HEK293 (cell line): ENCODE measurements at regions not wholly inside any gene's neighbourhood (a gene's known extent, or its start where the extent isn't known, plus 50 kb on each side); places are given as distances from the start of the nearest gene placed in this dataset.

ENCODE experiments used
- CTCF ChIA-PET: fragments of 350-600 bp; formaldehyde crosslinking; extraction: SDS; loops from one replicate; lab custom pipeline; 2021; ENCODE audit warnings: antibody characterized with exemption; lab: Yijun Ruan, JAX
- POLR2A ChIA-PET: fragments of 300-600 bp; formaldehyde crosslinking; extraction: SDS; loops from one replicate; lab custom pipeline; 2020; ENCODE audit warnings: antibody characterized with exemption, inconsistent platforms; lab: Yijun Ruan, JAX
- H3K27ac ChIP-seq: fragments of 200-500 bp; sonication (Bioruptor generic); 2 replicates; pipeline ENCODE4 v1.5.1; 2014; ENCODE audit warnings: low read depth, low read length, control low read depth, inconsistent platforms; ENCODE audit errors: extremely low read depth
- H3K36me3 ChIP-seq, 2 experiments: fragments of 200-500 bp in 1 of 2; sonication (Bioruptor generic) in 1 of 2; 1 replicate in 1 of 2; 2 replicates in 1 of 2; pipeline ENCODE4 v1.5.1; 2014 to 2017; ENCODE audit warnings: inconsistent platforms in 2 of 2, low read length in 2 of 2; ENCODE audit not compliant: control insufficient read depth in 2 of 2, insufficient read depth in 1 of 2
- H3K4me1 ChIP-seq: fragments of 200-500 bp; sonication (Bioruptor generic); 2 replicates; pipeline ENCODE4 v1.5.1; 2014; ENCODE audit warnings: mild to moderate bottlenecking, low read length, inconsistent platforms; ENCODE audit not compliant: control insufficient read depth, insufficient read depth
- H3K4me3 ChIP-seq: 2 replicates; pipeline ENCODE4 v1.5.1; 2011; ENCODE audit warnings: low read depth, mild to moderate bottlenecking, control low read depth, low read length, moderate library complexity
- H3K9me3 ChIP-seq: fragments of 200-500 bp; sonication (Bioruptor generic); 2 replicates; pipeline ENCODE4 v1.5.1; 2014; ENCODE audit warnings: low read depth, low read length, inconsistent platforms; ENCODE audit not compliant: control insufficient read depth, insufficient read depth
- GLI4 ChIP-seq: fragments of 450-650 bp; formaldehyde crosslinking; IDR thresholded peaks from 2 replicates; pipeline ENCODE4 v1.5.1; 2016; ENCODE audit warnings: missing biosample characterization, missing genetic modification characterization
- HOXC10 ChIP-seq: sonication (generic); formaldehyde crosslinking; IDR thresholded peaks from 2 replicates; pipeline ENCODE4 v1.8.1; 2023; ENCODE audit warnings: mild to moderate bottlenecking, missing genetic modification reagents
- HOXD13 ChIP-seq: sonication (generic); formaldehyde crosslinking; IDR thresholded peaks from 2 replicates; pipeline ENCODE4 v1.8.0; 2022; ENCODE audit warnings: missing genetic modification reagents, borderline replicate concordance
- OSR2 ChIP-seq: fragments of 450-650 bp; formaldehyde crosslinking; IDR thresholded peaks from 2 replicates; pipeline ENCODE4 v1.5.1; 2016; ENCODE audit warnings: missing biosample characterization, missing genetic modification characterization
- YY1 ChIP-seq: fragments of 450-650 bp; formaldehyde crosslinking; IDR thresholded peaks from 2 replicates; pipeline ENCODE4 v1.5.1; 2018; ENCODE audit warnings: missing biosample characterization, missing genetic modification characterization
- ZNF24 ChIP-seq: fragments of 450-650 bp; formaldehyde crosslinking; IDR thresholded peaks from 2 replicates; pipeline ENCODE4 v1.5.1; 2016; ENCODE audit warnings: missing biosample characterization, missing genetic modification characterization
- ZNF311 ChIP-seq: fragments of 450-650 bp; formaldehyde crosslinking; IDR thresholded peaks from 2 replicates; pipeline ENCODE4 v1.5.1; 2017; ENCODE audit warnings: missing biosample characterization, missing genetic modification characterization, borderline replicate concordance
- ZNF341 ChIP-seq: fragments of 450-650 bp; formaldehyde crosslinking; IDR thresholded peaks from 2 replicates; pipeline ENCODE4; 2016; ENCODE audit warnings: low read depth, missing biosample characterization, missing genetic modification characterization
- ZNF37A ChIP-seq: fragments of 450-650 bp; IDR thresholded peaks from 2 replicates; pipeline ENCODE4 v1.5.1; 2018; ENCODE audit warnings: missing biosample characterization, missing genetic modification characterization
- ZNF529 ChIP-seq: fragments of 450-650 bp; formaldehyde crosslinking; IDR thresholded peaks from 2 replicates; pipeline ENCODE4 v1.5.1; 2017; ENCODE audit warnings: missing genetic modification characterization, missing biosample characterization; ENCODE audit not compliant: insufficient replicate concordance
- ZNF548 ChIP-seq: fragments of 450-650 bp; formaldehyde crosslinking; IDR thresholded peaks from 2 replicates; pipeline ENCODE4 v1.5.1; 2016; ENCODE audit warnings: missing biosample characterization, missing genetic modification characterization
- ZNF585B ChIP-seq: fragments of 450-650 bp; formaldehyde crosslinking; IDR thresholded peaks from 2 replicates; pipeline ENCODE4 v1.5.1; 2016; ENCODE audit warnings: missing biosample characterization, missing genetic modification characterization
- ZNF660 ChIP-seq: fragments of 450-650 bp; IDR thresholded peaks from 2 replicates; pipeline ENCODE4 v1.5.1; 2018; ENCODE audit warnings: missing biosample characterization, mild to moderate bottlenecking, missing genetic modification characterization
- ZNF677 ChIP-seq: fragments of 450-650 bp; IDR thresholded peaks from 2 replicates; pipeline ENCODE4 v1.5.0; 2018; ENCODE audit warnings: missing biosample characterization, mild to moderate bottlenecking, missing genetic modification characterization, moderate library complexity
- ZNF747 ChIP-seq: fragments of 450-650 bp; formaldehyde crosslinking; IDR thresholded peaks from 2 replicates; pipeline ENCODE4 v1.5.1; 2016; ENCODE audit warnings: missing biosample characterization, missing genetic modification characterization
- ZNF785 ChIP-seq: fragments of 450-650 bp; formaldehyde crosslinking; IDR thresholded peaks from 2 replicates; pipeline ENCODE4 v1.5.1; 2016; ENCODE audit warnings: missing biosample characterization, missing genetic modification characterization
- TF ChIP-seq, protein P1 (sequence below): fragments of 450-650 bp; formaldehyde crosslinking; IDR thresholded peaks from 2 replicates; pipeline ENCODE4 v1.5.1; 2017; ENCODE audit warnings: missing biosample characterization, missing genetic modification characterization
- TF ChIP-seq, protein P2 (sequence below): IDR thresholded peaks from 2 replicates; pipeline ENCODE4 v1.6.1; 2011; ENCODE audit warnings: mild to moderate bottlenecking, low read depth, low read length, borderline replicate concordance
- TF ChIP-seq, protein P3 (sequence below): fragments of 450-650 bp; formaldehyde crosslinking; IDR thresholded peaks from 2 replicates; pipeline ENCODE4 v1.5.1; 2016; ENCODE audit warnings: missing biosample characterization, missing genetic modification characterization
- TF ChIP-seq, protein P4 (sequence below): fragments of 450-650 bp; formaldehyde crosslinking; conservative IDR thresholded peaks from 2 replicates; pipeline ENCODE4 v1.5.1; 2016; ENCODE audit warnings: low read depth, missing biosample characterization, missing genetic modification characterization

DNA sequence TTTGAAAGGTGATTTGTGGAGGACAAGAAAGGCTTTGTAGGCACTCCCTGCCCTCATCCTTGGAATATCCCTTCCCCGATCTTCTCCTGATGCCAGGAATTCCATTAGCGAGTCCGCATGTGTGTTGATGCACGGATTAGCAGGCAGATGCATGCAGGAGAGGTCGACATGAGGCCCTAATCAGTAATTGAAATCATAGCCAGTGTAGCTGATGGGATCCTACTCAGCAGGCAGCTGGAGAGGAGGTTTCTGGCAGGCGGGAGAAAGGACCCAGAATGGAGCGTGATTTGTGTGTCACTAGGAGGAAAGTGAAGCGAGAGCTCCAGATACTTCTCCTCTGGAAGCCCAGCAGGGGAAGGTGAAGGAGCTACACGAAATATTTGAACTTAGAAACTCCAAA lies 196.3 kb upstream of the CDH11 start:
- no peaks in the 10 kb centered on the region for H3K36me3 ChIP-seq
- ChIA-PET POLR2A (no interaction called here), CTCF (no interaction called here)
- H3K4me1 ChIP-seq = no peaks in the 10 kb centered on the region
- H3K9me3 ChIP-seq = no peaks in the 10 kb centered on the region
- H3K4me3 ChIP-seq = no peak overlapping the region
- H3K27ac ChIP-seq = no peak overlapping the region
- no peak for TF ChIP-seq ZNF660 (tag by site-specific recombination)
- TF ChIP-seq, protein P1, sequence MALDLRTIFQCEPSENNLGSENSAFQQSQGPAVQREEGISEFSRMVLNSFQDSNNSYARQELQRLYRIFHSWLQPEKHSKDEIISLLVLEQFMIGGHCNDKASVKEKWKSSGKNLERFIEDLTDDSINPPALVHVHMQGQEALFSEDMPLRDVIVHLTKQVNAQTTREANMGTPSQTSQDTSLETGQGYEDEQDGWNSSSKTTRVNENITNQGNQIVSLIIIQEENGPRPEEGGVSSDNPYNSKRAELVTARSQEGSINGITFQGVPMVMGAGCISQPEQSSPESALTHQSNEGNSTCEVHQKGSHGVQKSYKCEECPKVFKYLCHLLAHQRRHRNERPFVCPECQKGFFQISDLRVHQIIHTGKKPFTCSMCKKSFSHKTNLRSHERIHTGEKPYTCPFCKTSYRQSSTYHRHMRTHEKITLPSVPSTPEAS (tag by site-specific recombination) = no peak
- no peak for TF ChIP-seq ZNF311 (tag by site-specific recombination)
- no peak for TF ChIP-seq ZNF548
- TF ChIP-seq ZNF785 = no peak
- TF ChIP-seq ZNF24 (tag by site-specific recombination) = no peak
- no peak for TF ChIP-seq ZNF677 (tag by site-specific recombination)
- TF ChIP-seq ZNF341 (tag by site-specific recombination) = no peak
- no peak for TF ChIP-seq HOXD13 (CRISPR knock-in tag)
- TF ChIP-seq HOXC10 = no peak

DNA sequence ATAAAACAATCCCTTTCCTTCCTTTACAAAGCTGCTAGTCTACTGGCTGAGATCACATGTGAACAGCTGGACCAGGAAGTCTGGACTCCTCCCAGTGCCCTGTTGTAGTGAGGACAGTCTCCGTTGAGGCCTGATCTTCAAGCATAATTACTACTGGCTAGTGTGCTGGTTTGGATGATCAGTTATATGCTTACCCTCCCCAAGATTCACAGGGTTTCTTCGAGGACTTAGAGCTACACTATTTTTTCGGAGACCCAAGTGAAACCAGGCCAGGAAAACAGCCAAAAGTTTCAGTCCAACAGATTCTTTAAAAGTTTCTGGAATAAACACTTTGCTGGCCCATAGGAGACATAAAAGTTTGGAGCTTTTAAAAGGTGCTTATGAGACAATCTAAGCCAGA lies 194.9 kb upstream of the CDH11 start:
- POLR2A ChIA-PET = no interaction called here
- Histone ChIP-seq H3K4me1 (no peaks in the 10 kb centered on the region), H3K4me3 (no peak overlapping the region), H3K27ac (no peak overlapping the region), H3K36me3 (no peaks in the 10 kb centered on the region), H3K9me3 (no peaks in the 10 kb centered on the region)
- no peak for TF ChIP-seq OSR2 (tag by site-specific recombination)
- no peak for TF ChIP-seq ZNF529 (tag by site-specific recombination)
- TF ChIP-seq GLI4 (tag by site-specific recombination) = no peak
- no peak for TF ChIP-seq ZNF37A (tag by site-specific recombination)
- TF ChIP-seq YY1 (tag by site-specific recombination) = no peak
- TF ChIP-seq, protein P1 (tag by site-specific recombination) = no peak
- TF ChIP-seq, protein P2, sequence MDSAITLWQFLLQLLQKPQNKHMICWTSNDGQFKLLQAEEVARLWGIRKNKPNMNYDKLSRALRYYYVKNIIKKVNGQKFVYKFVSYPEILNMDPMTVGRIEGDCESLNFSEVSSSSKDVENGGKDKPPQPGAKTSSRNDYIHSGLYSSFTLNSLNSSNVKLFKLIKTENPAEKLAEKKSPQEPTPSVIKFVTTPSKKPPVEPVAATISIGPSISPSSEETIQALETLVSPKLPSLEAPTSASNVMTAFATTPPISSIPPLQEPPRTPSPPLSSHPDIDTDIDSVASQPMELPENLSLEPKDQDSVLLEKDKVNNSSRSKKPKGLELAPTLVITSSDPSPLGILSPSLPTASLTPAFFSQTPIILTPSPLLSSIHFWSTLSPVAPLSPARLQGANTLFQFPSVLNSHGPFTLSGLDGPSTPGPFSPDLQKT = no peak
- TF ChIP-seq, protein P3, sequence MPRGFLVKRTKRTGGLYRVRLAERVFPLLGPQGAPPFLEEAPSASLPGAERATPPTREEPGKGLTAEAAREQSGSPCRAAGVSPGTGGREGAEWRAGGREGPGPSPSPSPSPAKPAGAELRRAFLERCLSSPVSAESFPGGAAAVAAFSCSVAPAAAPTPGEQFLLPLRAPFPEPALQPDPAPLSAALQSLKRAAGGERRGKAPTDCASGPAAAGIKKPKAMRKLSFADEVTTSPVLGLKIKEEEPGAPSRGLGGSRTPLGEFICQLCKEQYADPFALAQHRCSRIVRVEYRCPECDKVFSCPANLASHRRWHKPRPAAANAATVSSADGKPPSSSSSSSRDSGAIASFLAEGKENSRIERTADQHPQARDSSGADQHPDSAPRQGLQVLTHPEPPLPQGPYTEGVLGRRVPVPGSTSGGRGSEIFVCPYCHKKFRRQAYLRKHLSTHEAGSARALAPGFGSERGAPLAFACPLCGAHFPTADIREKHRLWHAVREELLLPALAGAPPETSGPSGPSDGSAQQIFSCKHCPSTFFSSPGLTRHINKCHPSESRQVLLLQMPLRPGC = no peak
- no peak for TF ChIP-seq ZNF585B (tag by site-specific recombination)
- no peak for TF ChIP-seq ZNF747 (tag by site-specific recombination)
- TF ChIP-seq, protein P4, sequence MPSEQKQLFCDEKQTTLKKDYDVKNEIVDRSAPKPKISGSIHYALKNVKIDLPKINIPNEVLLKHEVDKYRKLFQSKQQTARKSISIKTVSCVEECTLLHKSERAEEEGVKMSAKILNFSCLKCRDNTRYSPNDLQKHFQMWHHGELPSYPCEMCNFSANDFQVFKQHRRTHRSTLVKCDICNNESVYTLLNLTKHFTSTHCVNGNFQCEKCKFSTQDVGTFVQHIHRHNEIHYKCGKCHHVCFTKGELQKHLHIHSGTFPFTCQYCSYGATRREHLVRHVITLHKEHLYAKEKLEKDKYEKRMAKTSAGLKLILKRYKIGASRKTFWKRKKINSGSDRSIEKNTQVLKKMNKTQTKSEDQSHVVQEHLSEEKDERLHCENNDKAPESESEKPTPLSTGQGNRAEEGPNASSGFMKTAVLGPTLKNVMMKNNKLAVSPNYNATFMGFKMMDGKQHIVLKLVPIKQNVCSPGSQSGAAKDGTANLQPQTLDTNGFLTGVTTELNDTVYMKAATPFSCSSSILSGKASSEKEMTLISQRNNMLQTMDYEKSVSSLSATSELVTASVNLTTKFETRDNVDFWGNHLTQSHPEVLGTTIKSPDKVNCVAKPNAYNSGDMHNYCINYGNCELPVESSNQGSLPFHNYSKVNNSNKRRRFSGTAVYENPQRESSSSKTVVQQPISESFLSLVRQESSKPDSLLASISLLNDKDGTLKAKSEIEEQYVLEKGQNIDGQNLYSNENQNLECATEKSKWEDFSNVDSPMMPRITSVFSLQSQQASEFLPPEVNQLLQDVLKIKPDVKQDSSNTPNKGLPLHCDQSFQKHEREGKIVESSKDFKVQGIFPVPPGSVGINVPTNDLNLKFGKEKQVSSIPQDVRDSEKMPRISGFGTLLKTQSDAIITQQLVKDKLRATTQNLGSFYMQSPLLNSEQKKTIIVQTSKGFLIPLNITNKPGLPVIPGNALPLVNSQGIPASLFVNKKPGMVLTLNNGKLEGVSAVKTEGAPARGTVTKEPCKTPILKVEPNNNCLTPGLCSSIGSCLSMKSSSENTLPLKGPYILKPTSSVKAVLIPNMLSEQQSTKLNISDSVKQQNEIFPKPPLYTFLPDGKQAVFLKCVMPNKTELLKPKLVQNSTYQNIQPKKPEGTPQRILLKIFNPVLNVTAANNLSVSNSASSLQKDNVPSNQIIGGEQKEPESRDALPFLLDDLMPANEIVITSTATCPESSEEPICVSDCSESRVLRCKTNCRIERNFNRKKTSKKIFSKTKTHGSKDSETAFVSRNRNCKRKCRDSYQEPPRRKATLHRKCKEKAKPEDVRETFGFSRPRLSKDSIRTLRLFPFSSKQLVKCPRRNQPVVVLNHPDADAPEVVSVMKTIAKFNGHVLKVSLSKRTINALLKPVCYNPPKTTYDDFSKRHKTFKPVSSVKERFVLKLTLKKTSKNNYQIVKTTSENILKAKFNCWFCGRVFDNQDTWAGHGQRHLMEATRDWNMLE (tag by site-specific recombination) = no peak
- CTCF ChIA-PET = no interaction called here
